HG03378 (cell line): ENCODE measurements at regions not wholly inside any gene's neighbourhood (a gene's known extent, or its start where the extent isn't known, plus 50 kb on each side); places are given as distances from the start of the nearest gene placed in this dataset.
"Not testable (repeated sequence)": the region's sequence is repeated elsewhere in the genome, so short reads cannot be mapped to it uniquely, and the experiment has no call there.

Experiments used
- ATAC-seq: cut with Tn5 transposase; IDR thresholded peaks from one replicate; pipeline ENCODE4 v1.9.1; 2021; ENCODE audit warnings: mild to moderate bottlenecking, moderate library complexity; ENCODE audit not compliant: unreplicated experiment

DNA sequence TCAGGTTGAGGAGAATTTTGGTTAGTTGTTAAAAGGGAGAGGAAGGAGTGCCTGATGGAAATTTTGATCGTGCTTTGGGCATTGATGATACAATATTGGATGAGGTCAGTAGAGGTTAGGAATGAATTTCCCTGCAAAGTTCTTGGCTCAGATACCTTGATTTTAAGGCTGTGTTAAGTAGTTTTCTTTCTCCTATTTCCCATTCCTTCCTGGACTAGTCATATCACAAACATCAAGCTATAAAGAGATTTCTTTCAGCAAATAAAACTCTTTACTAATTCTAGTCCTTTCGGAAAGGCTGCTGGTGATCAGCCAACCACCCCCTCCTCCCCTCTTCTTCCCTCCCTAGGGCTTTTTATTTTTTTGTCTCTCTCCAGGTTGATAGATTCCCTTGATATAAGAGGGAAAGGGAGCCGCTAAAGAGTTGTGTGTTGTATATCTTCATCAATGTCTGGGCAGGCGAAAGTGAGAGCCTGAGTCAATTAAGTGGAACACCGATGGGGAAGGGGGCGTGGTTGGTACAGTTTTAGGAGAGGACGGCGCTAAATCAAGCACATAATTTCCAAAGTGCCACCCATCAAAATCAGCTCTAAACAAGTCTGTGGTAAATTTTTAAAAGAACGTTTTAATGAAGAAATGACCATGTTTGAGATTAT is 100.1 kb upstream of the PLXNA2 start:
- ATAC-seq, result no peak

- ATAC-seq, result no peak
Measured at GRCh38 chr1:208347191-208347590, 103.0 kb upstream of the PLXNA2 start.

- ATAC-seq, result no peak
Measured at GRCh38 chr1:208349694-208350330, 105.6 kb upstream of the PLXNA2 start.

GRCh38 chr1:208350815-208351214 is 106.6 kb upstream of the PLXNA2 start:
- ATAC-seq, result no peak

DNA sequence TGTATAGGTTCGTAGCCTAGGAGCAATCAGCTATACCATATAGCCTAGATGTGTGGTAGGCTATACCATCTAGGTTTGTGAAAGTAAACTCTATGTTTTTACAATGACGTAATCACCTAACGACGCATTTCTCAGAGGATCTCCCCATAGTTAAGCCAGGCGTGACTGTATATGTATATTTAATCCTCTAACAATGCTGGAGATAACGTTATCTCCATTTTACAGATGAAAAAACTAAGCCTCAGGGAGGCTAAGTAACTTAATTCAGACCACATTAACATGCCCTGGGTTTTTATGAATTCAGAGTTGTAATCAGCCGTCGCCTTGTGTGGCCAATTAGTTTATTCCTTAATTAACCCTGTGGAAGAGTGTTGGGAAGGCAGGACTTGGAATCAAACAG is 107.7 kb upstream of the PLXNA2 start:
- no peak for ATAC-seq

DNA sequence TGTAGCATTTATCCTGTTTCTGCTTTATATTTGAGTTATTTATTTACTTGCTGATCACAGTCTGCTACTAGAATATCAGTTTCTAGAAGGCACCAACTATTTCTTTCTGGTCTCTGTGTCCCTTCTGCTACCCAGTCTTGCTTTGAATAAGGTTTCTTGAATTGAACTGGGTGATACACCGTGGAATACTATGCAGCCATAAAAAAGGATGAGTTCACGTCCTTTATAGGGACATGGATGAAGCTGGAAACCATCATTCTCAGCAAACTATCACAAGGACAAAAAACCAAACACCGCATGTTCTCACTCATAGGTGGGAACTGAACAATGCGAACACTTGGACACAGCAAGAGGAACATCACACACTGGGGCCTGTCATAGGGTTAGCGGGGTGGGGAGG is 109.6 kb upstream of the PLXNA2 start:
- ATAC-seq, result not testable (repeated sequence)

- ATAC-seq, result no peak
Measured at GRCh38 chr1:208357644-208358507, 113.7 kb upstream of the PLXNA2 start.

- no peak for ATAC-seq
Measured at GRCh38 chr1:208358651-208359050, 114.5 kb upstream of the PLXNA2 start.

- no peak for ATAC-seq
Measured at GRCh38 chr1:208362011-208362410, 117.8 kb upstream of the PLXNA2 start.

DNA sequence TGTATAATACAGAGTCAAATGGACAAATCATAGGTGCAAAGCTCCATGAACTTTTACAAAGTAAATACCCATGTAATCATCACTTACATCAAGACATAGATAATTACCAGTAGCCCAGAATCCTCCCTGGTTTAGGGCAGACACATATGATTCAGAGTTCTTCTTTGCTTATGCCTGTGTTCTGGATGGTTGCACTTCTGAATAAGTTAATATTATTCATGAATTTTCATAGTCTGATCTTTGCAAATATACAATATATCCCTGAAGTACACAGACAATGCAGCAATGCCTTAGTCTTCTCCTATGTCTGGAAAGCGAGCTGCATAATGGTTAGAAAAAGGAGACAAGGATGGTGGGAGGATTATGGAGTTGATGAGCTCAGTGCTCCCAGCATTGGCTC is 122.4 kb upstream of the PLXNA2 start:
- no peak for ATAC-seq

DNA sequence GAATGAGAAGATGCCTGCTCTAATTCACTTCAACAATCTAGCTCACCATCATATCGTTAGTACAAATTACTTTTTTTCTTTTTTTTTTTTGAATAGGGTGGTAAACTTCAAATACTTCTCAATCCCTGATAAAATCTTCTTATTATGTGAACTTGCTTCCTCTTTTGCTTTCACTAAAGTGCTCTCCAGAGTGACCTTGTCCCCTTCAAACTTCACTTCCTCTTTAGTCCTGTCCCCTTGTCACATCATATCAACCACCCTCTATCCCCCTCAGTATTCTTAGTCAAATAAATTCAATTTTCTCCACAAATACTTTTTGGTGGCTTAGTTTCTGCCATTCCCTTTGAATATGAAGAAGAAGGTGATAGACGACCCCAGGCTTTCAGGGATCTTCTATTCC is 124.9 kb upstream of the PLXNA2 start:
- ATAC-seq, result no peak

GRCh38 chr1:208369658-208370057 is 125.5 kb upstream of the PLXNA2 start:
- ATAC-seq, result no peak

DNA sequence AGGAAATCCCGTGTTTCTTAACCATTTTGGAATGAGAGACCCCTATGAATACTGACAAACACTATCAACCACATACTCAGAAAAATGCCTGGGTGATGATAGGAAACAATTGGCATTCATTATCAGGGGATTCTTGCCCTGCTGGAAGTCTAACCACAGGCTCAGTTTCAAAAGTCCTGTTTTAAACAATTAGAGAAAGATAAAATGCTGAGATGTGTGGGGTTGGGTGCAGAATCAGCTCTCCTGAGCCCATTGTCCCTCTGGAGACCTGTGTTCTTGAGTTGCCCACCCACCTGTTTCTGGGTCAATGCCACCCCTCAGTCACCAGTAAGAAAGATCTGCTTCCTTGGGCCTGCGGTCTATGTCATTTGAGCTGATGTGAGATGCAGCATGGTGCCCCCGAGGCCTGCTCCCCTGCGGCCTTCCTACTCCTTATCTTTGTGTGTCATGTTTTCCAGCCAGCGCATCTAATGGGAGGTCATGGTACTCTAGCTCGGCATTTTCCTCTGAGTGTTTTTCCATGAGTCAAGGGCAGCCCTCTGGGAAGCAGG is 130.3 kb upstream of the PLXNA2 start:
- ATAC-seq, result no peak

DNA sequence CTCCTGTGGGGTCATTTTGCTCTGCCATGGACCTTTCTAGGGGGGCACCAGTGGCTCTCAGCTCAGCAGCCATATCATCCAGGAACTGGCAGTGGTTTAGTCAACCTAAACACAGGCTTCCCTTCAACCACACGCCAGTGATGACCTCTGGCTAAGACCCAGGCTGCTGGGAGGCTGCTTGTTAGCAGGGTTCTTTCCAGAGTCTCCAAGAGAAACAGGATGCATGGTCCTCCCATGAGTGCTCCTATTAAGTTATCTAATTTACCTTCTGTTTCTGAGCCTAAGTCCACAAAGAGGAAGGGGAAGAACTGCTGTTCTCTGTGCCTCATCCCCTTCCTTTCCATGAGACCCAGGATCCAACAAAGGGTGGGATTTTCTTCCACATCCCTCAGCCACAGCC is 137.3 kb upstream of the PLXNA2 start:
- no peak for ATAC-seq

DNA sequence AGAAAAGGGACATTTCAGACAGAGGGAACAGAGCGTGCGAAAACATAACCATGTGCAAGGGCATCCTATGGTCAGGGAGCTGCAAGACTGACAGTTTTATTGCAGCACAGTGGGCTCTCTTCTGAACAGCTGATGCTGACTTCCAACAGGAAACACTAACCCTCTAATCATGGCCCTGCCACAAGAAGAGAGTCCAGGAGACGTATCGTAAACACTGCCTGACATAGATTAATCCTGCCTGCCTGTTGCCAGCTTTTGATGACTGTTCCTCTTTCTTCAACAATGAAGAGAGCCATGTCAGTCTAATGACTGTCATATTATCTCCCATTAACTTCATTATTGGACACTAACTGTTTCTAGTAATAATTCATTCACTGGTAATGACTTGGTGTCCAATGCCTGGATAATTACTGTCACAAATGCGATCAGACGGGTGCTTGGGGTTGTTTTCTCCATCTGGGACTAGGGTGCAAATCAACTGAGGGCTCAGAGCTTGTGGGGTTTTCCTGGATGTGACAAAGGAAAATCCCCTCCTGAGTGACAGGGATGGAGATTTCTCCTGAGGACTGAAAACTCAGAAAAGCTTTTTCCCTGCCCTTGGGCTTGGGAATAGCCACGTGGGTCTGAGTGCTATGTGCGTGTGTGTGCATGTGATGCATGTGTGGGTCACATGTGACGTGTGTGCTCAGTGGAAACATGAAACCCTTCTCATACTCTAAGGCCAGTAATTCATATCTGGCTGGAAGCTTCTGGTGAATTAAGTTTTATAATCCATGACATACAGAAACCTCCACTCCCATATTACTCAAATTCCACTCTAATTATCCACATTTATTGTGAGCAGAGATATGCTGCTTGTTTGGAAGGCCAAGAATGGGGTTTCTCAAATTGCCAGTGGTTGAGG is 144.0 kb upstream of the PLXNA2 start:
- no peak for ATAC-seq

DNA sequence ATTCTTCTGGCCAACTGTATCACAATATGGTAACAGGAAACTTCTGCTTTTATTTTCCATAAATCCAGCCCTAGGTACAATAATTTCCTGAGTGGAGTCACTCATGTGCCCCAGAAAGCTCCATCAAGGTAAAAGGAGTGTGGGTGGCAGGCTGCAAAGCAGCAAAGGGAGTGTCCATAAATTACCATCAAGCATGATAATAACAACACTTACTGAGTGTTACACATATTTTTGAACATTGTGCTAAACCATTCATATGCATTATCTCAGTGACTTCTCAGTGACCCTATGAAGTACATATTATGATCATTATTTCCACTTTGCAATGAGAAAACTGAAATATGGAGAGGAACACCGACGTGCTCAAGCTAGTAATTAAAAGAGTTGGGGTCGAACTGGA is 149.2 kb upstream of the PLXNA2 start:
- ATAC-seq, result no peak

GRCh38 chr1:208393826-208394225 is 149.6 kb upstream of the PLXNA2 start:
- ATAC-seq, result no peak

DNA sequence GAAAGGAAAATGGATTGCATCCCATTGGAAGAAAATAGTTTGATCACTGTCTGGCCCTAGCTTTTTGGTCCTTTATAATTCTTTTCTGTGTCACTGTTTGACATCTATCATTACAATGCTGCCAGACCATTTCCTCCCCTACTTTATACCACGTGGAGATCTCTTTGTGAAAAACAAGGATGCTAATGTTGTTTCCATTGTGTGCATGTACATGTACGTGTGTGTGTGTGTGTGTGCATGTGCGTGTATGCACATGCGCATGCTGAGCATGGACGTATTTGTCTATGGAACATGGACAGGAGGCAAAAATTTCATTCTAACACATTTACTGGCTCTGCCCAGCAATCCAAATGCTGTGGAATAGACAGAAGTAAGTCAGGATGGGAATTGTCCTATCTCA is 153.1 kb upstream of the PLXNA2 start:
- no peak for ATAC-seq

GRCh38 chr1:208405014-208405413 is 160.8 kb upstream of the PLXNA2 start:
- no peak for ATAC-seq

DNA sequence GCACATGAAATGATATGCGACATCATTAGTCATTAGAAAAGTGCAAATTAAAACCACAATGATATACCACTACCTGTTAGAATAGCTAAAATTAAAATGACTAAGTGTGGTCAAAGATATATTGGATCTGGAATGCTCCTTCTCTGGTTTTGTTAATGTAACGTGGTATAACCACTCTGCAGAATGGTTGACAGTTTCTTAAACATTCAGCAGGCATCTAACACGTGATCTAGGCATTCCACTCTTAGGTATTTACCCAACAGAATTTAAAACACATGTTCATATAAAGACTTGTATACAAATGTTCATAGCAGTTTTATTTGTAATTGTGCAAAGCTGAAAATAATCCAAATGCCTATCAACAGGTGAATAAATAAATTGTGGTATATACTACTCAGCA is 165.0 kb upstream of the PLXNA2 start:
- no peak for ATAC-seq

GRCh38 chr1:208410409-208410808 is 166.2 kb upstream of the PLXNA2 start:
- ATAC-seq, result no peak
